Ovary (tissue), 3 donors: ENCODE measurements at regions not wholly inside any gene's neighbourhood (a gene's known extent, or its start where the extent isn't known, plus 50 kb on each side); places are given as distances from the start of the nearest gene placed in this dataset.
"Not testable (repeated sequence)": the region's sequence is repeated elsewhere in the genome, so short reads cannot be mapped to it uniquely, and the experiment has no call there.

Source experiments
- POLR2A ChIP-seq: fragments of 450-650 bp; IDR thresholded peaks from one replicate; pipeline ENCODE4 v1.6.1; 2017; ENCODE audit warnings: antibody characterized with exemption, mild to moderate bottlenecking, moderate library complexity
- TF ChIP-seq, protein P1 (sequence below), 3 donors: fragments of 450-650 bp in 2 of 3; fragments of 200-600 bp in 1 of 3; IDR thresholded peaks; one replicate each; pipeline versions ENCODE4 v1.5.1 to v1.8.0; 2016 to 2022; ENCODE audit warnings: antibody characterized with exemption in 3 of 3, mild to moderate bottlenecking in 1 of 3
- donor health status: DM: no; HTN: no; CAD: no.

DNA sequence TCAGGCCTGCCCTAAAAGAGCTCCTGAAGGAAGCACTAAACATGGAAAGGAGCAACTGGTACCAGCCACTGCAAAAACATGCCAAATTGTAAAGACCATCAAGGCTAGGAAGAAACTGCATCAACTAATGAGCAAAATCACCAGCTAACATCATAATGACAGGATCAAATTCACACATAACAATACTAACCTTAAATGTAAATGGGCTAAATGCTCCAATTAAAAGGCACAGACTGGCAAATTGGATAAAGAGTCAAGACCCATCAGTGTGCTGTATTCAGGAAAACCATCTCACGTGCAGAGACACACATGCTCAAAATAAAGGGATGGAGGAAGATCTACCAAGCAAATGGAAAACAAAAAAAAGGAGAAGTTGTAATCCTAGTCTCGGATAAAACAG, 50.6 kb upstream of the IGSF10 start:
- not testable (repeated sequence) for TF ChIP-seq POLR2A
- TF ChIP-seq, protein P1, sequence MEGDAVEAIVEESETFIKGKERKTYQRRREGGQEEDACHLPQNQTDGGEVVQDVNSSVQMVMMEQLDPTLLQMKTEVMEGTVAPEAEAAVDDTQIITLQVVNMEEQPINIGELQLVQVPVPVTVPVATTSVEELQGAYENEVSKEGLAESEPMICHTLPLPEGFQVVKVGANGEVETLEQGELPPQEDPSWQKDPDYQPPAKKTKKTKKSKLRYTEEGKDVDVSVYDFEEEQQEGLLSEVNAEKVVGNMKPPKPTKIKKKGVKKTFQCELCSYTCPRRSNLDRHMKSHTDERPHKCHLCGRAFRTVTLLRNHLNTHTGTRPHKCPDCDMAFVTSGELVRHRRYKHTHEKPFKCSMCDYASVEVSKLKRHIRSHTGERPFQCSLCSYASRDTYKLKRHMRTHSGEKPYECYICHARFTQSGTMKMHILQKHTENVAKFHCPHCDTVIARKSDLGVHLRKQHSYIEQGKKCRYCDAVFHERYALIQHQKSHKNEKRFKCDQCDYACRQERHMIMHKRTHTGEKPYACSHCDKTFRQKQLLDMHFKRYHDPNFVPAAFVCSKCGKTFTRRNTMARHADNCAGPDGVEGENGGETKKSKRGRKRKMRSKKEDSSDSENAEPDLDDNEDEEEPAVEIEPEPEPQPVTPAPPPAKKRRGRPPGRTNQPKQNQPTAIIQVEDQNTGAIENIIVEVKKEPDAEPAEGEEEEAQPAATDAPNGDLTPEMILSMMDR (IDR thresholded peaks at IDR 0.05), result not testable (repeated sequence)
